ENCODE measurements at regions not wholly inside any gene's neighbourhood (a gene's known extent, or its start where the extent isn't known, plus 50 kb on each side); places are given as distances from the start of the nearest gene placed in this dataset.

DNA sequence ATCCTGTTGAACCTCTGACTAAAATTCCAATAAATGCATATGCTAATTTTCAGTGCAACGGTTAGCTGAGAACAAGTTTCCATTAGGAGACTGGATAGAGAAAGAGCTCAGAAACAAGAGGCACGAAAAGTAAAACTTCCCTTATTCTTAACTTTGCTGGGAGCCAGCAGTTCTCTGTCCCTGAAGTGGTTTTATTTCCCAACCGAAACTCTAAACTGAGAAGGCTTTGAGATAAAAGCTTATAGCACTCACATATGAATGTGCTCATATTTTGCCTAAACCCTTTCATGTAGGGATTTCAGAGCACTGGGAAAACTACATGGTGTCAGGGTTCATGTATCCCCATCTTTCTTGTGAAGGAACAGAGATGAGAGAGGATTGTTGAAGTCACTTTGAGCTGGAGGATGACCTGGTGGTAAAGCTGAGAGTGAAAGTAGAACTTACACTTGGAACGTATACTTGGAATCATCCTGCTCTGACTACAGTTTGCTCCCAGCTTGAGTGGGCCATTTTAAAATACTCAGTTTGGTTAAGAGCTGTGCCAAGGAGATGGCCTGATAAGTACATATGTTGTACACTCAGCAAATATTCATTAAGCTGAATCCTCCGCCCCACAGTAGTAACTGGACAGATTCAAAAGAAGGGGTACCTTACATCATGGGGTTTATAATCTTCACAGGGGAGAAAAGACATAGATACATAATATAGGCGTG is 324.2 kb upstream of the CNR1 start:
- H3K27me3 ChIP-seq (ENCODE audit: control insufficient read depth in 3 of 3, insufficient read depth in 3 of 3, low read length in 3 of 3) = no peaks in the 10 kb centered on the region
- no peak overlapping the region for H3K4me3 ChIP-seq (ENCODE audit: low read length in 3 of 3)
- H3K4me1 ChIP-seq (ENCODE audit: control insufficient read depth in 3 of 3, insufficient read depth in 3 of 3, low read length in 3 of 3) = peaks cover 0 to 6% (median 0%) of the 10 kb centered on the region in 3 donors
- H3K36me3 ChIP-seq (ENCODE audit: control insufficient read depth in 3 of 3, insufficient read depth in 3 of 3, low read length in 3 of 3) = no peaks in the 10 kb centered on the region
- no peaks in the 10 kb centered on the region for H3K9me3 ChIP-seq (ENCODE audit: control insufficient read depth in 3 of 3, low read length in 3 of 3)
- H3K27ac ChIP-seq (ENCODE audit: low read depth, low read length) = no peak overlapping the region
- H3K9ac ChIP-seq (ENCODE audit: low read depth in 1 of 3, low read length in 3 of 3) = no peak overlapping the region

DNA sequence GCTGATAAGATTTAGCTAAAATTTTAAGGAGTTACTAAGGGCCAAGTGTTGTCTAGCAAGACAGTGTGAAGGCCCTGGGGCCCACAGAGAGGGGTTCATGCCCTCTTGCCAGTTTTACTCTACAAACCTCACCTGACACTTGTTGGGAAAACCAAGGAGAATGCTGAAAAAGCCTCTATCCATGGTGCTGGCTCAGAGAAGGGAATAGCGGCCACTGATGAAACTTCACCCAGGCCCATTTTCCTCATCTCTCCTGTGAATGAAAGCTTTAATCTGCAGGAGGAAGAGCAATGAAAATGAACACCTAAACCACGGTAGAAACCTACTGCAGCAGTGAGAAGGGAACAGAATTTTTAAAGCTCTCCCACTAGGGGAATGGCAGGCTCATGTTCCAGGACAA is 317.3 kb upstream of the CNR1 start:
- Histone ChIP-seq H3K9me3 (ENCODE audit: control insufficient read depth in 3 of 3, low read length in 3 of 3) (peaks cover 0 to 4% (median 2%) of the 10 kb centered on the region in 3 donors), H3K27ac (ENCODE audit: low read depth, low read length) (no peak overlapping the region), H3K4me1 (ENCODE audit: control insufficient read depth in 3 of 3, insufficient read depth in 3 of 3, low read length in 3 of 3) (no peaks in the 10 kb centered on the region), H3K36me3 (ENCODE audit: control insufficient read depth in 3 of 3, insufficient read depth in 3 of 3, low read length in 3 of 3) (no peaks in the 10 kb centered on the region), H3K27me3 (ENCODE audit: control insufficient read depth in 3 of 3, insufficient read depth in 3 of 3, low read length in 3 of 3) (no peaks in the 10 kb centered on the region), H3K9ac (ENCODE audit: low read depth in 1 of 3, low read length in 3 of 3) (no peak overlapping the region), H3K4me3 (ENCODE audit: low read length in 3 of 3) (no peak overlapping the region)

DNA sequence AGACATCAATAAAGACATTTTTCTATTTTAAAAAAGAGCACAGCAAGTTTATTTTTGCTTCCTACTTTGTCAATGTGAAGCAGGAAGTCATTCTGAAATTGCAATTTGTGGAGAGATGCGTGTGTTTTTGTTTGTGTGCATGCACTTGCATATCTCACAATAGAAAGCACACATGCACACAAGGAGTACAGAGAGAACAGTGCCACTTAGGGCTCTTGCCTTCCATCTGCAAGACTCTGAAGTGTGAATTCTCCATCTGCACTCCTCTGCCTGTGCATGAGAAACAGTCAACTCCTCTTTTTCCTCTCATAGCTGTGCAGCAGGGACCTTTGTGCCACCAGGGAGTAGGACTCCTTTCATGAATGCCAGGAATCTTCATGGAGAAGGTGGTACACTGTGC is 316.3 kb upstream of the CNR1 start:
- H3K4me3 ChIP-seq (ENCODE audit: low read length in 3 of 3) = no peak overlapping the region
- H3K4me1 ChIP-seq (ENCODE audit: control insufficient read depth in 3 of 3, insufficient read depth in 3 of 3, low read length in 3 of 3) = no peaks in the 10 kb centered on the region
- no peak overlapping the region for H3K27ac ChIP-seq (ENCODE audit: low read depth, low read length)
- H3K9me3 ChIP-seq (ENCODE audit: control insufficient read depth in 3 of 3, low read length in 3 of 3) = peaks cover 0 to 4% (median 2%) of the 10 kb centered on the region in 3 donors
- H3K27me3 ChIP-seq (ENCODE audit: control insufficient read depth in 3 of 3, insufficient read depth in 3 of 3, low read length in 3 of 3) = peaks cover 0 to 2% (median 0%) of the 10 kb centered on the region in 3 donors
- H3K36me3 ChIP-seq (ENCODE audit: control insufficient read depth in 3 of 3, insufficient read depth in 3 of 3, low read length in 3 of 3) = no peaks in the 10 kb centered on the region
- H3K9ac ChIP-seq (ENCODE audit: low read depth in 1 of 3, low read length in 3 of 3) = no peak overlapping the region

DNA sequence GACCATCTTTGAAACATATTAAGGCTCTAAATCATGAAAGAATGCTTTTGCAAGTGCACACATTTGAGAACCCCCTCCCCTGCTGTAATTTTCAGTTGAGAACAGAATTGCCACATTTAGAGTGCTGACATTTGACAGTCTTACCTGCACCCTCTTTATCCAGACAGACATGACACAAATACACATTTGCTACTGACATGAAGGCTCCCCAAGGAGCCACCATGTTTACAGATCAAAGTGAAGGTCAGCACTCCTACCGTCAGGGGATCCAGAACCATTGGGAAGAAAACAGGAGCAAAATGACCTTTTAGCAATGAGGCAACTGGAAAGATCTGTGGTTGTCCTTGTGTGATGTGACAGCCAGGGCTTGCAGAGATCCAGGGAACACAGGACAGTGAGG is 315.4 kb upstream of the CNR1 start:
- Histone ChIP-seq H3K9ac (ENCODE audit: low read depth in 1 of 3, low read length in 3 of 3) (no peak overlapping the region), H3K4me1 (ENCODE audit: control insufficient read depth in 3 of 3, insufficient read depth in 3 of 3, low read length in 3 of 3) (no peaks in the 10 kb centered on the region), H3K27ac (ENCODE audit: low read depth, low read length) (no peak overlapping the region), H3K9me3 (ENCODE audit: control insufficient read depth in 3 of 3, low read length in 3 of 3) (peaks cover 0 to 4% (median 2%) of the 10 kb centered on the region in 3 donors), H3K4me3 (ENCODE audit: low read length in 3 of 3) (no peak overlapping the region), H3K36me3 (ENCODE audit: control insufficient read depth in 3 of 3, insufficient read depth in 3 of 3, low read length in 3 of 3) (no peaks in the 10 kb centered on the region), H3K27me3 (ENCODE audit: control insufficient read depth in 3 of 3, insufficient read depth in 3 of 3, low read length in 3 of 3) (peaks cover 0 to 2% (median 0%) of the 10 kb centered on the region in 3 donors)

DNA sequence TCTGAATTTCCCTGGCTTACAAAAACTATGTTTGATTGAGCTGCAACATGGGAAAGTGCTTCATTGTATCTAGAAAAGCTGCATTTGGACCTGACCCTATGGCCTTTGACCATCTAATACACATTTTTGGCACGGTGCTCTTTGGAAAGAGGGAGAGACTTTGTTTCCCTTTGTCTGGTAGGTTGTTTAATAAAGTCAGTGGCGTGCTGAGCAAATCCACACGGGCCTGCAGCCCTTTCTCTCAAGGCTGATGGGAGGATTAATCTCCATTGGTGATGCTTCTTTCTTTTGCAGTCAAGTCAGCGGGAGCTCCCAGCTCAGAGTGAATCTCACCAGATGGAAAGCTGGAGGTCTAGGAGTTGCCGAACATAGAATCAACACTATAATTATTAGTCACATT is 314.7 kb upstream of the CNR1 start:
- H3K4me3 ChIP-seq (ENCODE audit: low read length in 3 of 3) = no peak overlapping the region
- H3K27me3 ChIP-seq (ENCODE audit: control insufficient read depth in 3 of 3, insufficient read depth in 3 of 3, low read length in 3 of 3) = peaks cover 0 to 2% (median 0%) of the 10 kb centered on the region in 3 donors
- H3K4me1 ChIP-seq (ENCODE audit: control insufficient read depth in 3 of 3, insufficient read depth in 3 of 3, low read length in 3 of 3) = no peaks in the 10 kb centered on the region
- no peak overlapping the region for H3K27ac ChIP-seq (ENCODE audit: low read depth, low read length)
- peaks cover 0 to 4% (median 2%) of the 10 kb centered on the region in 3 donors for H3K9me3 ChIP-seq (ENCODE audit: control insufficient read depth in 3 of 3, low read length in 3 of 3)
- no peaks in the 10 kb centered on the region for H3K36me3 ChIP-seq (ENCODE audit: control insufficient read depth in 3 of 3, insufficient read depth in 3 of 3, low read length in 3 of 3)
- H3K9ac ChIP-seq (ENCODE audit: low read depth in 1 of 3, low read length in 3 of 3) = no peak overlapping the region

GRCh38 chr6:88477413-88477812 is 311.3 kb upstream of the CNR1 start:
- Histone ChIP-seq H3K4me1 (ENCODE audit: control insufficient read depth in 3 of 3, insufficient read depth in 3 of 3, low read length in 3 of 3) (no peaks in the 10 kb centered on the region), H3K9ac (ENCODE audit: low read depth in 1 of 3, low read length in 3 of 3) (no peak overlapping the region), H3K9me3 (ENCODE audit: control insufficient read depth in 3 of 3, low read length in 3 of 3) (no peaks in the 10 kb centered on the region), H3K4me3 (ENCODE audit: low read length in 3 of 3) (no peak overlapping the region), H3K27me3 (ENCODE audit: control insufficient read depth in 3 of 3, insufficient read depth in 3 of 3, low read length in 3 of 3) (peaks cover 0 to 2% (median 0%) of the 10 kb centered on the region in 3 donors), H3K36me3 (ENCODE audit: control insufficient read depth in 3 of 3, insufficient read depth in 3 of 3, low read length in 3 of 3) (no peaks in the 10 kb centered on the region), H3K27ac (ENCODE audit: low read depth, low read length) (no peak overlapping the region)

- no peaks in the 10 kb centered on the region for H3K36me3 ChIP-seq (ENCODE audit: control insufficient read depth in 3 of 3, insufficient read depth in 3 of 3, low read length in 3 of 3)
- H3K4me3 ChIP-seq (ENCODE audit: low read length in 3 of 3) = no peak overlapping the region
Measured at GRCh38 chr6:88476388-88476787, 310.2 kb upstream of the CNR1 start.

DNA sequence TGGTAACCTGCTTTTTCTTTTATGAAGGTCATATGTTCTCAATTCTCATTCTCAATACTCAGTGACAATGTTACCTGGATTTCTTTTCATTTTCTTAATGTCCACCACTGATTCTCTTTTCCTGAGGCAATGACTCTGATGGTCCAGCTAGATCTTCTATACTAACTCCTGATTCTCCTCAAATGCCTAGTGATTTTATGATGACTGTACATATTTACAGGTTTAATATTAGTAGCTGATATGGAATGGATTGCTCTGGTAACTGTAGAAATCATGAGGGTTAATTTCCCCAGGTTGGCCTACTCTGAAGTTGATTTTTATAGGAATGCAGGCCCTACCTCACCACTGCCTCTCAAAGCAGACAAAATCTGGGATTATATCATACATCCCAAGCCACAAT is 308.6 kb upstream of the CNR1 start:
- Histone ChIP-seq H3K27ac (ENCODE audit: low read depth, low read length) (no peak overlapping the region), H3K27me3 (ENCODE audit: control insufficient read depth in 3 of 3, insufficient read depth in 3 of 3, low read length in 3 of 3) (peaks cover 0 to 2% (median 0%) of the 10 kb centered on the region in 3 donors), H3K9me3 (ENCODE audit: control insufficient read depth in 3 of 3, low read length in 3 of 3) (no peaks in the 10 kb centered on the region), H3K9ac (ENCODE audit: low read depth in 1 of 3, low read length in 3 of 3) (no peak overlapping the region), H3K36me3 (ENCODE audit: control insufficient read depth in 3 of 3, insufficient read depth in 3 of 3, low read length in 3 of 3) (no peaks in the 10 kb centered on the region), H3K4me1 (ENCODE audit: control insufficient read depth in 3 of 3, insufficient read depth in 3 of 3, low read length in 3 of 3) (no peaks in the 10 kb centered on the region), H3K4me3 (ENCODE audit: low read length in 3 of 3) (no peak overlapping the region)

More at GRCh38 chr6:88476388-88476787, 310.2 kb upstream of the CNR1 start:
- Histone ChIP-seq H3K4me1 (ENCODE audit: control insufficient read depth in 3 of 3, insufficient read depth in 3 of 3, low read length in 3 of 3) (no peaks in the 10 kb centered on the region), H3K9me3 (ENCODE audit: control insufficient read depth in 3 of 3, low read length in 3 of 3) (no peaks in the 10 kb centered on the region), H3K27me3 (ENCODE audit: control insufficient read depth in 3 of 3, insufficient read depth in 3 of 3, low read length in 3 of 3) (peaks cover 0 to 2% (median 0%) of the 10 kb centered on the region in 3 donors), H3K27ac (ENCODE audit: low read depth, low read length) (no peak overlapping the region), H3K9ac (ENCODE audit: low read depth in 1 of 3, low read length in 3 of 3) (no peak overlapping the region)

GRCh38 chr6:88473589-88473988 is 307.4 kb upstream of the CNR1 start:
- Histone ChIP-seq H3K27ac (ENCODE audit: low read depth, low read length) (no peak overlapping the region), H3K4me1 (ENCODE audit: control insufficient read depth in 3 of 3, insufficient read depth in 3 of 3, low read length in 3 of 3) (no peaks in the 10 kb centered on the region), H3K4me3 (ENCODE audit: low read length in 3 of 3) (no peak overlapping the region), H3K27me3 (ENCODE audit: control insufficient read depth in 3 of 3, insufficient read depth in 3 of 3, low read length in 3 of 3) (peaks cover 0 to 2% (median 0%) of the 10 kb centered on the region in 3 donors), H3K9me3 (ENCODE audit: control insufficient read depth in 3 of 3, low read length in 3 of 3) (no peaks in the 10 kb centered on the region), H3K9ac (ENCODE audit: low read depth in 1 of 3, low read length in 3 of 3) (no peak overlapping the region), H3K36me3 (ENCODE audit: control insufficient read depth in 3 of 3, insufficient read depth in 3 of 3, low read length in 3 of 3) (no peaks in the 10 kb centered on the region)

DNA sequence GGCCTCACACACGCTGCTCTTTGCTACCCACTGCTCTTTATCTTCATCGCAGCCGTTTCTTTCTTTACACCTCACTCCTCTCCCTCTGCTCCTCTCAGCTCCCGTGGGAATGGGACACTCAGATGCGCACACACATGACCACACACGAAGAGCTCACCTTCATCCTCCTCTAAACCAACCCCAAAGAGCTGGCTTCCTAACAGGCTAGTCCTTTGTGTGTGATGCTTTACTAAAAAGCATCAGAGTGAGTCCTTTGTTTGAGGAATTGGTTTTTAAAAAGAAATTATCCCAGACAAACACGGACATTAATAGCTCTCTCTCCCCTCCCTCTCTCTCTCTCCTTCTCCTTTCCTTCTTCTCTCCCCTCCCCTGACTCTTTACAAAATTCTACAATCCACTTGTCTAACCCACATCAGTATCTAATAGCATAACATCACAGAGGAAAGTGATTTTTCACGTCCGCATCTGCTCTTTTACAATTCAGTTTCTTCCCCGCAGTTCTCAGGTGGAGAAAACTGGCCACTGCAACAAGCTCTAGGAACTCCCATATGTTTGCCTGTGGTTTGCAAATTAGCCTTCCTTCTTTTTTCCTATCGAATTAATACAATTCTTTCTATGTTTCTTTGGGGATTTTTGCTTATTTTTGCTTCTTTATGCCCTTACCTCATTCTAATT is 306.8 kb upstream of the CNR1 start:
- Histone ChIP-seq H3K9me3 (ENCODE audit: control insufficient read depth in 3 of 3, low read length in 3 of 3) (no peaks in the 10 kb centered on the region), H3K36me3 (ENCODE audit: control insufficient read depth in 3 of 3, insufficient read depth in 3 of 3, low read length in 3 of 3) (no peaks in the 10 kb centered on the region), H3K27me3 (ENCODE audit: control insufficient read depth in 3 of 3, insufficient read depth in 3 of 3, low read length in 3 of 3) (peaks cover 0 to 2% (median 0%) of the 10 kb centered on the region in 3 donors), H3K4me1 (ENCODE audit: control insufficient read depth in 3 of 3, insufficient read depth in 3 of 3, low read length in 3 of 3) (no peaks in the 10 kb centered on the region), H3K27ac (ENCODE audit: low read depth, low read length) (no peak overlapping the region), H3K4me3 (ENCODE audit: low read length in 3 of 3) (no peak overlapping the region), H3K9ac (ENCODE audit: low read depth in 1 of 3, low read length in 3 of 3) (no peak overlapping the region)
